CD8-positive, alpha-beta memory T cell (primary cell): ENCODE measurements at regions not wholly inside any gene's neighbourhood (a gene's known extent, or its start where the extent isn't known, plus 50 kb on each side); places are given as distances from the start of the nearest gene placed in this dataset.
A peak's percentile ranks its signal among the peaks of the same experiment; 100 is the strongest.

Source experiments
- CTCF ChIA-PET: fragments of 350-600 bp; sonication (Branson Sonifier 250); formaldehyde crosslinking; loops from one replicate; lab custom pipeline; 2021; ENCODE audit warnings: antibody characterized with exemption; lab: Charles Lee
- POLR2A ChIA-PET: fragments of 350-600 bp; sonication (Branson Sonifier 250); formaldehyde crosslinking; loops from one replicate; lab custom pipeline; 2021; ENCODE audit warnings: antibody characterized with exemption; lab: Charles Lee
- DNase-seq, 5 donors: peaks; one replicate each; pipeline versions ENCODE4 v3.0.0 to v3.0.0-alpha.2; 2020 to 2022; ENCODE audit warnings: mixed read lengths in 1 of 5
- H3K27ac ChIP-seq: one replicate; pipeline ENCODE4 v1.7.0; 2013; ENCODE audit warnings: low read depth, mild to moderate bottlenecking, low read length, moderate library complexity
- H3K27me3 ChIP-seq: 2 replicates; pipeline ENCODE4 v1.7.0; 2013; ENCODE audit warnings: low read length, mild to moderate bottlenecking; ENCODE audit not compliant: insufficient read depth, poor library complexity, severe bottlenecking
- H3K36me3 ChIP-seq: 2 replicates; pipeline ENCODE4 v1.7.0; 2013; ENCODE audit warnings: mild to moderate bottlenecking, low read length, moderate library complexity; ENCODE audit not compliant: insufficient read depth
- H3K4me1 ChIP-seq: 2 replicates; pipeline ENCODE4 v1.7.0; 2013; ENCODE audit warnings: mild to moderate bottlenecking, low read length, moderate library complexity; ENCODE audit not compliant: insufficient read depth
- H3K4me3 ChIP-seq: 2 replicates; pipeline ENCODE4 v1.7.0; 2013; ENCODE audit warnings: mild to moderate bottlenecking, low read length
- H3K9me3 ChIP-seq: 2 replicates; pipeline ENCODE4 v1.7.0; 2013; ENCODE audit warnings: mild to moderate bottlenecking, low read length
- H3K27ac Mint-ChIP-seq, 8 donors: one replicate each; pipeline ENCODE4 v1.8.0; 2020 to 2021; ENCODE audit warnings: mixed read lengths in 8 of 8, mild to moderate bottlenecking in 6 of 8, inconsistent platforms in 3 of 8, moderate library complexity in 3 of 8
- H3K27me3 Mint-ChIP-seq, 2 donors: one replicate each; pipeline ENCODE4 v1.8.0; 2020 to 2021; ENCODE audit warnings: mixed read lengths in 2 of 2, mild to moderate bottlenecking in 1 of 2, moderate library complexity in 1 of 2
- H3K36me3 Mint-ChIP-seq, 3 donors: one replicate each; pipeline ENCODE4 v1.8.0; 2020 to 2021; ENCODE audit warnings: mixed read lengths in 3 of 3, inconsistent platforms in 1 of 3, mild to moderate bottlenecking in 1 of 3
- H3K4me1 Mint-ChIP-seq, 3 donors: one replicate each; pipeline ENCODE4 v1.8.0; 2020 to 2021; ENCODE audit warnings: mixed read lengths in 3 of 3, inconsistent platforms in 1 of 3, mild to moderate bottlenecking in 1 of 3
- H3K4me3 Mint-ChIP-seq, 7 donors: one replicate each; pipeline ENCODE4 v1.8.0; 2020 to 2021; ENCODE audit warnings: mixed read lengths in 7 of 7, mild to moderate bottlenecking in 6 of 7, moderate library complexity in 4 of 7, inconsistent platforms in 2 of 7
- H3K9me3 Mint-ChIP-seq, 5 donors: one replicate each; pipeline ENCODE4 v1.8.0; 2020 to 2022; ENCODE audit warnings: mixed read lengths in 5 of 5, mild to moderate bottlenecking in 3 of 5, moderate library complexity in 2 of 5, inconsistent platforms in 1 of 5

GRCh38 chr18:78637442-78638402 is 341.9 kb upstream of the SALL3 start:
- Mint-ChIP-seq H3K36me3 (peaks cover 0 to 13% (median 1%) of the 10 kb centered on the region in 3 donors), H3K27me3 (peaks cover 0 to 1% of the 10 kb centered on the region in 2 donors), H3K9me3 (peaks cover 0 to 5% (median 2%) of the 10 kb centered on the region in 5 donors), H3K4me1 (peaks cover 28 to 50% (median 34%) of the 10 kb centered on the region in 3 donors), H3K27ac (no peak overlapping the region), H3K4me3 (no peak overlapping the region)
- ChIA-PET POLR2A (no interaction called here), CTCF (no interaction called here)
- no peak overlapping the region for H3K4me3 ChIP-seq
- no peak for DNase-seq
- no peaks in the 10 kb centered on the region for H3K36me3 ChIP-seq
- no peaks in the 10 kb centered on the region for H3K27me3 ChIP-seq
- H3K9me3 ChIP-seq, result no peaks in the 10 kb centered on the region
- no peak overlapping the region for H3K27ac ChIP-seq
- H3K4me1 ChIP-seq, result peaks cover 28% of the 10 kb centered on the region

- Mint-ChIP-seq H3K27ac (peak overlapping the region in 2 of 8 donors; percentile 13 to 36), H3K4me3 (no peak overlapping the region), H3K9me3 (peaks cover 0 to 3% (median 1%) of the 10 kb centered on the region in 5 donors), H3K27me3 (peaks cover 0 to 2% of the 10 kb centered on the region in 2 donors), H3K4me1 (peaks cover 30 to 54% (median 31%) of the 10 kb centered on the region in 3 donors), H3K36me3 (peaks cover 0 to 13% (median 1%) of the 10 kb centered on the region in 3 donors)
- Histone ChIP-seq H3K4me1 (peaks cover 28% of the 10 kb centered on the region), H3K36me3 (no peaks in the 10 kb centered on the region), H3K4me3 (no peak overlapping the region), H3K27me3 (no peaks in the 10 kb centered on the region), H3K27ac (no peak overlapping the region), H3K9me3 (no peaks in the 10 kb centered on the region)
- ChIA-PET POLR2A (no interaction called here), CTCF (no interaction called here)
- DNase-seq, result no peak
Measured at GRCh38 chr18:78639006-78639950, 340.3 kb upstream of the SALL3 start.

GRCh38 chr18:78640246-78640995 is 339.2 kb upstream of the SALL3 start:
- no peak overlapping the region for H3K4me3 ChIP-seq
- no peak for DNase-seq
- POLR2A ChIA-PET, result no interaction called here
- no peaks in the 10 kb centered on the region for H3K9me3 ChIP-seq
- no peaks in the 10 kb centered on the region for H3K27me3 ChIP-seq
- peaks cover 0 to 3% (median 0%) of the 10 kb centered on the region in 5 donors for H3K9me3 Mint-ChIP-seq
- CTCF ChIA-PET, result no interaction called here
- peaks cover 0 to 13% (median 1%) of the 10 kb centered on the region in 3 donors for H3K36me3 Mint-ChIP-seq
- no peak overlapping the region for H3K27ac ChIP-seq
- H3K27me3 Mint-ChIP-seq, result peaks cover 0 to 2% of the 10 kb centered on the region in 2 donors
- peaks cover 23 to 49% (median 27%) of the 10 kb centered on the region in 3 donors for H3K4me1 Mint-ChIP-seq
- no peaks in the 10 kb centered on the region for H3K36me3 ChIP-seq
- H3K4me3 Mint-ChIP-seq, result peak overlapping the region in 1 of 7 donors; percentile 8
- H3K27ac Mint-ChIP-seq, result peak overlapping the region in 6 of 8 donors; percentile 5 to 42 (median 28)
- H3K4me1 ChIP-seq, result peaks cover 21% of the 10 kb centered on the region

- Mint-ChIP-seq H3K9me3 (peaks cover 0 to under 1% (median 0%) of the 10 kb centered on the region in 5 donors), H3K27me3 (peaks cover 0 to 2% of the 10 kb centered on the region in 2 donors), H3K36me3 (peaks cover 0 to 1% (median under 1%) of the 10 kb centered on the region in 3 donors), H3K4me1 (peaks cover 16 to 41% (median 16%) of the 10 kb centered on the region in 3 donors), H3K27ac (peak overlapping the region in 6 of 8 donors; percentile 53 to 75 (median 62)), H3K4me3 (no peak overlapping the region)
- H3K27ac ChIP-seq, result no peak overlapping the region
- no peak overlapping the region for H3K4me3 ChIP-seq
- no peaks in the 10 kb centered on the region for H3K36me3 ChIP-seq
- DNase-seq, result no peak
- POLR2A ChIA-PET, result no interaction called here
- H3K27me3 ChIP-seq, result no peaks in the 10 kb centered on the region
- peaks cover 21% of the 10 kb centered on the region for H3K4me1 ChIP-seq
- no peaks in the 10 kb centered on the region for H3K9me3 ChIP-seq
- CTCF ChIA-PET, result no interaction called here
Measured at GRCh38 chr18:78641689-78642231, 337.9 kb upstream of the SALL3 start.

- Histone ChIP-seq H3K9me3 (no peaks in the 10 kb centered on the region), H3K27me3 (no peaks in the 10 kb centered on the region), H3K4me1 (peaks cover 21% of the 10 kb centered on the region), H3K4me3 (peak overlapping the region; percentile 8), H3K36me3 (no peaks in the 10 kb centered on the region), H3K27ac (peak overlapping the region; percentile 54)
- ChIA-PET POLR2A (no interaction called here), CTCF (no interaction called here)
- Mint-ChIP-seq H3K27me3 (peaks cover 0 to 3% of the 10 kb centered on the region in 2 donors), H3K27ac (peak overlapping the region; percentile 17 to 82 (median 64)), H3K9me3 (no peaks in the 10 kb centered on the region), H3K36me3 (peaks cover 0 to 1% (median 0%) of the 10 kb centered on the region in 3 donors), H3K4me3 (peak overlapping the region in 6 of 7 donors; percentile 30 to 52 (median 37)), H3K4me1 (peaks cover 16 to 48% (median 18%) of the 10 kb centered on the region in 3 donors)
- no peak for DNase-seq
Measured at GRCh38 chr18:78642296-78642951, 337.2 kb upstream of the SALL3 start.

- Mint-ChIP-seq H3K4me3 (peak overlapping the region in 6 of 7 donors; percentile 30 to 52 (median 37)), H3K27ac (peak overlapping the region; percentile 17 to 82 (median 64)), H3K4me1 (peaks cover 16 to 50% (median 18%) of the 10 kb centered on the region in 3 donors), H3K27me3 (peaks cover 0 to 5% of the 10 kb centered on the region in 2 donors), H3K36me3 (peaks cover 0 to 1% (median 0%) of the 10 kb centered on the region in 3 donors), H3K9me3 (no peaks in the 10 kb centered on the region)
- Histone ChIP-seq H3K4me3 (peak overlapping the region; percentile 8), H3K9me3 (no peaks in the 10 kb centered on the region), H3K27ac (peak overlapping the region; percentile 54), H3K36me3 (no peaks in the 10 kb centered on the region), H3K4me1 (peaks cover 21% of the 10 kb centered on the region), H3K27me3 (no peaks in the 10 kb centered on the region)
- ChIA-PET POLR2A (no interaction called here), CTCF (no interaction called here)
- DNase-seq, result peak in 1 of 5 donors; percentile 37
Measured at GRCh38 chr18:78643004-78643403, 336.6 kb upstream of the SALL3 start.

- POLR2A ChIA-PET, result no interaction called here
- CTCF ChIA-PET, result no interaction called here
- H3K27me3 ChIP-seq, result no peaks in the 10 kb centered on the region
- no peak overlapping the region for H3K27ac ChIP-seq
- peaks cover 16 to 50% (median 18%) of the 10 kb centered on the region in 3 donors for H3K4me1 Mint-ChIP-seq
- no peak overlapping the region for H3K4me3 ChIP-seq
- no peak overlapping the region for H3K4me3 Mint-ChIP-seq
- no peak overlapping the region for H3K27ac Mint-ChIP-seq
- peaks cover 21% of the 10 kb centered on the region for H3K4me1 ChIP-seq
- peaks cover 0 to 3% (median 0%) of the 10 kb centered on the region in 5 donors for H3K9me3 Mint-ChIP-seq
- H3K36me3 ChIP-seq, result no peaks in the 10 kb centered on the region
- H3K36me3 Mint-ChIP-seq, result no peaks in the 10 kb centered on the region
- no peaks in the 10 kb centered on the region for H3K9me3 ChIP-seq
- H3K27me3 Mint-ChIP-seq, result peaks cover 0 to 5% of the 10 kb centered on the region in 2 donors
- DNase-seq, result no peak
Measured at GRCh38 chr18:78643981-78644380, 335.6 kb upstream of the SALL3 start.
